ENCODE measurements at regions not wholly inside any gene's neighbourhood (a gene's known extent, or its start where the extent isn't known, plus 50 kb on each side); places are given as distances from the start of the nearest gene placed in this dataset.

GRCh38 chr7:13336227-13336626, 648.8 kb downstream of the ARL4A start:
- DNase-seq = no peak

- DNase-seq = no peak
Measured at GRCh38 chr7:13352677-13353076, 636.8 kb downstream of the ETV1 start.

DNA sequence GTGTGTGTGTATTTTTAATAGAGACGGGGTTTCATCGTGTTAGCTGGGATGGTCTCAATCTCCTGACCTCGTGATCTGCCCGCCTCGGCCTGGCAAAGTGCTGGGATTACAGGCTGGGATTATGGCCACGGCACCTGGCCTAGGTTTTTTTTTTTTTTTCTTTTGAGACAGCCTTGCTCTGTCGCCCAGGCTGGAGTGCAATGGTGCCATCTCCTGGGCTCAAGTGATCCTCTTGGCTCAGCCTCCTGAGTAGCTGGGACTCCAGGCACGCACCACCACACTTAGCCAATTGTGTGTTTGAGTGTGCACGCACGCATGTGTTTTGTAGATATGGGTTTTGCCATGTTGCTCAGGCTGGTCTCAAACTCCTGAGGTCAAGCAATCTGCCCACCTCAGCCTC, 629.8 kb downstream of the ETV1 start:
- DNase-seq = no peak

DNA sequence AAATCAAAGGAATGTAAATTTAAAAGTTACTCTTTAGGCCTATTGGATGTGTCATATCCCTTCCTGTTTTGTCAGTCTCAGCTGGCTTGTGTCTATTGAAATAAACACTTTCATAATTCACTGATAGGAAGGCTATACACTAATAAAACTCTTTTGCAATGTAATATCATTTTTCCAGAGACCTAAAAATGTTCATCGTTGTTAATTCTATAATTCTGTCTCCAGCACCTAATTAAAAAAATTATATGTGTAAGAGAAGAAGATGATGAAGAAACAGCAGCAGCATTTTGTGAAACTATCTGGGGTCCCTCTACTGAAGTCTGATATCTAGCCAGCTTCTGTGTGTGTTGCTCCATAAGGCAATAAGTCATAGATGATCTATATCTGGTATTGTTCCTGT, 602.7 kb downstream of the ETV1 start:
- DNase-seq = no peak

DNA sequence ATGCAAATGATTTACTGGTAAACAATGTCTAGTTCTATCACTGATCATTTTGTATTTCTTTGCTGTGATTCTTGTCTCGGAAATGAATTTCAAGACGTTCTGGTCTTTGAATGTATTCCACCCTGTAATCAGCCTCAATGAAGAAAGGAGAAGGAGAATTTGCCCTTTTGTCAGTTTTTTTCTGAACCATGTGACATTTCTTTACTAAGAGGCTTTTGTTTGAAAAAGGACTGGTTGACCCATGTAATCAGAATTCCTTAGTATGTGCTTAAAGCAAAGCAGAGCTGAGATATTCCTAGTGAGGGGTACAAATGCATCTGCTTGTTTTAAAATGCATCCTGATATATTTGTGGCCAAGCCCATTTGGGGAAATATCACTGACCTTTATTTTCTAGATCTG, 581.6 kb downstream of the ETV1 start:
- no peak for DNase-seq

GRCh38 chr7:13411151-13411550, 578.3 kb downstream of the ETV1 start:
- DNase-seq = no peak

DNA sequence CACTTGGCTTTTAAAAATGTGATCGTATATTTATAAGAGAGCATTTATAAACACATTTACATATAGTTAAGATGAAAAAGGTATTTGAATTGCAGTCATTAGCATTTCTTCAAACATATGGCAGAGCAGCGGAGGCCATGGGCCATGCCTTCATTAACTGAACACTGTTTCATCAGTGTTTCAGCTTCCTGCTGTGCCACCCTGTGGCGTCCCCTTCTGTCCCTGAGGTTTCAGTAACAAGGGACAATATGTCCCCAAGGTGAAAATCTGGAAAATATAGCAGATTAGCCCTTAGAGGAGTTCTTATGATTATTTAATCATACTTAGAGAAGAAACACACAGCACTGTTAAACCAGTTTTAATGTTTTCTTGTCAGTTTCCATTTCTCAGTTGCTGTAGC, 577.8 kb downstream of the ETV1 start:
- DNase-seq = no peak

DNA sequence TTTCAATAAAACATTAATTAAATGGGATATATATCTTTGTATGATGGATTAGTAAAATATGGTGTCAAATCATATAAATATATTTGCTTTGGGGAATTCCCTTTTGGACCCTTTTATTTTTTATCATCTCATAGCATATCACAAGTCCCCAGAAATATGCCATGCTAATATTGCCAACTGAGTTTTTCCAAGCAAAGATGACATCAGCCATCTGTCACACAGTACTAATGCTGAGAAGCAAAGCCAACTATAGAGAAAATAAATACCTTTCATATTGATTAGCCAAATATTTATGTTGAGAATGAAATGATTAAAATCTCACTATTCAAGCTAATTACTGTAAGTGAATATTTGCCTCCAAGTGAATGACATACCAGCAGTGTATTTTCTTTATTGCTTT, 575.3 kb downstream of the ETV1 start:
- DNase-seq = no peak

- no peak for DNase-seq
Measured at GRCh38 chr7:13414661-13415107, 574.8 kb downstream of the ETV1 start.

GRCh38 chr7:13416071-13416470, 573.4 kb downstream of the ETV1 start:
- no peak for DNase-seq

- DNase-seq = no peak
Measured at GRCh38 chr7:13416544-13416943, 572.9 kb downstream of the ETV1 start.

GRCh38 chr7:13420726-13421125, 568.7 kb downstream of the ETV1 start:
- no peak for DNase-seq

DNA sequence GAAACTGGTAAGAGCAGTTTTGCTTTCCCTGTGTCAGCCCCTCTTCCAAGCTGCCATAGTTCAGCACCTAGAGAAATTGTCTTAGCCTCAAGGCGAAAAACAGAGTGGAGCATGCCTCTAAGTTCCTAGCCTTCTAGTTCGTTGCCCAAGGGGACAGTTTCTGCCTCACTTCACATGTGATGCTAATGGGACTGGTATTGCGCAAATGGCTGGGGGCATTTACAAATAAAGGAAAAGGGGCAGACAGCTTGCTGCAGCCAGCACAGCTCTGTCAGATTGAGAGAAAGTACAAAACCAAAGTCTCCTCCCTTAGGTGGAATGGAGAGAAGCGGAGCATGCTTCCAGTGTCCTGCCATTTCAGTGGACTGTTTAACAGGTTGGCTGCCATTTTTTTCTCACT, 567.7 kb downstream of the ETV1 start:
- no peak for DNase-seq

- no peak for DNase-seq
Measured at GRCh38 chr7:13433946-13434345, 555.5 kb downstream of the ETV1 start.

DNA sequence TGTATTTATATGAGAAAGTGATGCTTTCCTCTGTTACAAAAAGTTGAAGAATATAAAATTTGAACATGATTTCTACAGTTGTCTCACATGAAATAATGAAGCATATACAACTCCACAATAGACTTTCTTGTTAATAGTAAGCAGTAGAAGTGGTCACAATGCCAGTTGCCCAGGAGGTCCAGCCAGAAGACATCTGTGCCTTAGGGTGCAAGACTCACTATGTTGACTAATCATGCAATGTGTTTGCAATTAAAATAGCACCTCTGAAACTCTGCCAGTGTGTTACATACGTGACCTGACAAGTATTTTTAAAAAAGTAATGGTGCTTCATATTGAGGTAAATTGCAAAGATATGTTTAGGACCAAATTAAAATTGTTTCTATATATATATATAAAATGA, 547.2 kb downstream of the ETV1 start:
- DNase-seq = no peak

DNA sequence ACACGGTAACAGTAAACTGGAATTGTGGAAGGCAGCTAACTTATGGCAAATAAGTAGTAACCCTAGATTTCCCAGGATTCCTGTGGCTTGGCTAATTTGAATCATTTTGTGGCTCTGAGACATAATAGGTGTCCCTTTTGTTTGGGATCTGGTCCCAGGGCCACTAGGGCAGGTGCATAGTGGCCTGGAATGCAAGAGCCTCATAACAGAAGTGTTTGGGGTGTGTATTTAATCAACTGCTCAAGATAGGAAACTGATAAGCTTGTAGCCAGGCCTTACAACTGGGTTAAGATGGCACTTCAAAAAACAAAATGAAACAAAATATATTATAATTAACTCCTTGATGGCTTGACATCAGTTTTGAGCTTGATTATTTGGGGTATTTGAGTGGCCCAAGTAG, 541.8 kb downstream of the ETV1 start:
- DNase-seq = no peak

DNA sequence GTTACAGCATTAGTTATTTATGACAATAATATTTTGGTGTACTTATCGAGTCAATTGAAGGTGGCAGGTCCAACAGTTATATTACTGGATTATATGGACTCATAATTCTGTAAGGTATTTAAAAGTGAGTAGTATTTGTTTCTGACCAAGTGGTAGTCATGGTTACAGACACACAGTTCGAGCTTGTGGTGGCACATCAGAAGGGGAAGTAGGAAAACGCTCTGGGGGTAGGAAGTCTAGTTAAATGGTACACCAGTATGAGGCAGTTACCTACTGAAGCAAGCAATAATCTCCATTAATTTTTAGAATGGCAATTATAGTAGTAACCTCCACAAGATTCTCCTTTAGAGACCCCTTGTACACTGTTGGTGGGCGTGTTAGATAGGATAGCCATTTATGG, 541.2 kb downstream of the ETV1 start:
- no peak for DNase-seq

DNA sequence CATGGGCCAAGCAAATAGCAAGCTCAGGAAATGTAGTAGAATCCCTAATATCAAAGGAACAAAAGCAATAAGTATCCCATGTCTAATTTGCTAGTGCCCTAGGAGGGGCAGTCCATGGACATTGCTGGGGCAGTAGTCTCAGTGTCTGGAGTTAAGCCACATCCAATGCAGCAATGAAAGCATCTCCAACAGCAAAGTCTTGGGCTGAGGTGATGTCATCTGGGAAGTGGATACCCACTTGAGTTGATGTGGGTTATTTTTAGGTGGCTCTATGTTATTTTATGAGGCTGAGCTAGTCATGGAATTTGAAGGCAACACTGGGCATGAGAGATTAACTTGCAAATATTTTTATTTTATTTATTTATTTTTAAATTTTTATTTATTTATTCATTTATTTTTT, 540.0 kb downstream of the ETV1 start:
- no peak for DNase-seq

- DNase-seq = no peak
Measured at GRCh38 chr7:13454916-13455592, 534.4 kb downstream of the ETV1 start.

GRCh38 chr7:13457790-13458189, 531.7 kb downstream of the ETV1 start:
- DNase-seq = no peak

- no peak for DNase-seq
Measured at GRCh38 chr7:13466874-13467547, 522.5 kb downstream of the ETV1 start.

GRCh38 chr7:13476881-13477444, 512.5 kb downstream of the ETV1 start:
- DNase-seq = no peak

GRCh38 chr7:13489386-13489785, 500.1 kb downstream of the ETV1 start:
- DNase-seq = no peak

GRCh38 chr7:13496976-13497375, 492.5 kb downstream of the ETV1 start:
- no peak for DNase-seq

DNA sequence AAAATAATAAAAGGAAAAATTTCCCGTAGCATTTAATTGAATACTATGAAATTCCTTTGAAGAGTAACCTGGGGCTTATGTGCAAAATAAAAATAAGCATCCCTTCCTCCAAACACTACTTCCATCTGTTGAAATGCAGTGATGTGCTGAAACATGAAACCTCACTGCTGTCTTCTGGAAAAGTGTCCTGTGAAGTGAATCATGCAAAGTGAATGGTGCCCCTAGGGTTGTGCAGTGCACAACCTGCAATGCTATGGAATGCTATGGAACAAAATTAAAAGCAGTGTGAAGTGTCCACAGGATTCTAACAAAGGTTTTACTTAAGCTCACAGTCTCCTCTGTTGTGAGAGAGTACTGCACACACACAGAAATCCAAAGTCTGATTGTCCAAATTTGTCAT, 480.9 kb downstream of the ETV1 start:
- DNase-seq = no peak

All from activated CD4-positive, alpha-beta T cell treated with anti-CD3 and anti-CD28 coated beads, Interleukin-2, amount 50 U/mL, for 48 hours (primary cell).